Suprapubic skin (tissue), 4 donors: ENCODE measurements at regions not wholly inside any gene's neighbourhood (a gene's known extent, or its start where the extent isn't known, plus 50 kb on each side); places are given as distances from the start of the nearest gene placed in this dataset.

ENCODE experiments used
- DNase-seq, 2 donors: peaks; one replicate each; pipeline ENCODE4 v3.0.0-alpha.2; 2019; ENCODE audit warnings: low spot score in 2 of 2
- H3K27ac ChIP-seq: fragments of 200-600 bp; sonication (generic); one replicate; pipeline ENCODE4 v1.5.1; 2019
- H3K27me3 ChIP-seq: fragments of 200-600 bp; sonication (generic); one replicate; pipeline ENCODE4 v1.5.1; 2019
- H3K36me3 ChIP-seq: fragments of 200-600 bp; sonication (generic); one replicate; pipeline ENCODE4 v1.5.1; 2019
- H3K4me1 ChIP-seq: fragments of 200-600 bp; sonication (generic); one replicate; pipeline ENCODE4 v1.5.1; 2019
- H3K4me3 ChIP-seq: fragments of 200-600 bp; sonication (generic); one replicate; pipeline ENCODE4 v1.5.1; 2019; ENCODE audit warnings: mild to moderate bottlenecking
- H3K9me3 ChIP-seq: fragments of 200-600 bp; sonication (generic); one replicate; pipeline ENCODE4 v1.5.1; 2019
- EP300 ChIP-seq: sonication (generic); formaldehyde crosslinking; IDR thresholded peaks from one replicate; pipeline ENCODE4 v1.6.1; 2017; ENCODE audit warnings: antibody characterized with exemption
- POLR2A ChIP-seq, 2 donors: fragments of 450-650 bp; IDR thresholded peaks; one replicate each; pipeline ENCODE4 v1.6.1; 2017; ENCODE audit warnings: antibody characterized with exemption in 2 of 2, mild to moderate bottlenecking in 2 of 2, moderate library complexity in 2 of 2
- POLR2AphosphoS5 ChIP-seq, 3 donors: sonication (generic); formaldehyde crosslinking; IDR thresholded peaks; one replicate each; pipeline ENCODE4 v1.6.1; 2017; ENCODE audit warnings: antibody characterized with exemption in 3 of 3
- WGBS: methylation state at CpG from one replicate; pipeline ENCODE4 v1.1.5; 2018; 5-methylcytosine and 5-hydroxymethylcytosine counted together
- TF ChIP-seq, protein P1 (sequence below), 2 donors: fragments of 200-600 bp in 1 of 2; fragments of 450-650 bp in 1 of 2; sonication (generic) in 1 of 2; IDR thresholded peaks; one replicate each; pipeline ENCODE4 v1.5.1; 2016 to 2019; ENCODE audit warnings: antibody characterized with exemption in 2 of 2, mild to moderate bottlenecking in 1 of 2, moderate library complexity in 1 of 2

DNA sequence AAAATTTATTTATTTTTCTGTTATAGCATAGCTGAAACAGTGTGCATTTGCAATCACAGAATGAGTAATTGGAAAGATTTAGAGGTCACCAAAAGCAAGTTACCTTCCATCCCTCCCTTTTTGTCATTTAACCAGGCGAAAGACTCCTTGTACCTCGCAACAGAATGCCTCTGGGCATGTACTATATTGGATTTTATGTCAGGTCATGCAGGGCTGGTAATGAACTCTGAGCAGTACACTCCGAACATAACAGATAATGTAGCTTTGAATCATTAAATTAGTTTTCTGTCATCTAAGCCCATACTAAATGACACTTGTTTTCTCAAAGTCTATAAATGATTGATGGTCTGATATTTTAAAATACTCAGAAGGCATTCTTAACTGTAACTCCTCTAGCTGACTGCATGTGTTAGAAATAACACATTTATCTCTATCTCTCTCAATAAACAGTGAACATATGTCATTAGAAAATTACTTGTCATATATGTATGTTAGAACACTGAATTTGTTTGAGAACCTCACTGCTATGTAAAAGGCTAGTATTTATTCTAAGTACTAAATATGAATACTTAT is 541.2 kb downstream of the CDH10 start:
- DNase-seq = no peak
- Histone ChIP-seq H3K27me3 (no peaks in the 10 kb centered on the region), H3K36me3 (no peaks in the 10 kb centered on the region), H3K4me1 (no peaks in the 10 kb centered on the region), H3K9me3 (no peaks in the 10 kb centered on the region), H3K4me3 (no peak overlapping the region), H3K27ac (no peak overlapping the region)
- no peak for TF ChIP-seq POLR2AphosphoS5 (IDR thresholded peaks at IDR 0.05)
- TF ChIP-seq, protein P1, sequence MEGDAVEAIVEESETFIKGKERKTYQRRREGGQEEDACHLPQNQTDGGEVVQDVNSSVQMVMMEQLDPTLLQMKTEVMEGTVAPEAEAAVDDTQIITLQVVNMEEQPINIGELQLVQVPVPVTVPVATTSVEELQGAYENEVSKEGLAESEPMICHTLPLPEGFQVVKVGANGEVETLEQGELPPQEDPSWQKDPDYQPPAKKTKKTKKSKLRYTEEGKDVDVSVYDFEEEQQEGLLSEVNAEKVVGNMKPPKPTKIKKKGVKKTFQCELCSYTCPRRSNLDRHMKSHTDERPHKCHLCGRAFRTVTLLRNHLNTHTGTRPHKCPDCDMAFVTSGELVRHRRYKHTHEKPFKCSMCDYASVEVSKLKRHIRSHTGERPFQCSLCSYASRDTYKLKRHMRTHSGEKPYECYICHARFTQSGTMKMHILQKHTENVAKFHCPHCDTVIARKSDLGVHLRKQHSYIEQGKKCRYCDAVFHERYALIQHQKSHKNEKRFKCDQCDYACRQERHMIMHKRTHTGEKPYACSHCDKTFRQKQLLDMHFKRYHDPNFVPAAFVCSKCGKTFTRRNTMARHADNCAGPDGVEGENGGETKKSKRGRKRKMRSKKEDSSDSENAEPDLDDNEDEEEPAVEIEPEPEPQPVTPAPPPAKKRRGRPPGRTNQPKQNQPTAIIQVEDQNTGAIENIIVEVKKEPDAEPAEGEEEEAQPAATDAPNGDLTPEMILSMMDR (IDR thresholded peaks at IDR 0.05) = no peak
- WGBS = 44% methylated on average over 3 of the region's 3 CpGs

DNA sequence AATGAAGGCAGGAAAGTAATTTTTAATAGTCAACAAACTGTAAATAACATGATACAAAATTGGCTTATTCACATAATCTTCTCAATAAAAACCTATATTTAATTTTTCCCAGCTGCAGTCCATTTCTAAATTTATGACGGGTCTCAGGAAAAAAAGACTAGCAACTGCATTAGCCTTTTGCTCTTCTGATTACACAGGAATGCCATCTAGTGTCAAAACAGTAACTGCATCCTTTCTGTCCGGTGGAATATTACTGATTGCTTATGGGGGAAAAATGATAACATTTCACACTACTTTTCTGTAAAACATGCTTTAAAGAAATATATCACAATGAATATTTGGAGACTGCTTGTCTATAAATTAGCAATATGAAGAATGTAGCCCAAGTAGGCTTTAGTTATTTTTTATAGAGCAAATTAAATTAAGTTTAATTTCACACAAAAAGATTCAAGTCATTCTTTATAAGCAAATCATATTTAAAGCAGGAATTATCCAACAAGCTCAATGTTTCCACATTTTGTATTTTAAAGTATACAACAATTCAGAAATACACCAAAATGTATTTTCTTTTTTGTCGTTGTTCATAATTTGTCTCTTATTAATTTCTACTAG is 534.7 kb downstream of the CDH10 start:
- no peaks in the 10 kb centered on the region for H3K4me1 ChIP-seq
- no peaks in the 10 kb centered on the region for H3K9me3 ChIP-seq
- no peaks in the 10 kb centered on the region for H3K27me3 ChIP-seq
- no peak overlapping the region for H3K27ac ChIP-seq
- DNase-seq = no peak
- TF ChIP-seq, protein P1 (IDR thresholded peaks at IDR 0.05) = peak in 1 of 2 donors; percentile 13
- TF ChIP-seq POLR2A (IDR thresholded peaks at IDR 0.05) = no peak
- H3K36me3 ChIP-seq = no peaks in the 10 kb centered on the region
- no peak overlapping the region for H3K4me3 ChIP-seq
- WGBS = 32% methylated on average over 3 of the region's 3 CpGs

DNA sequence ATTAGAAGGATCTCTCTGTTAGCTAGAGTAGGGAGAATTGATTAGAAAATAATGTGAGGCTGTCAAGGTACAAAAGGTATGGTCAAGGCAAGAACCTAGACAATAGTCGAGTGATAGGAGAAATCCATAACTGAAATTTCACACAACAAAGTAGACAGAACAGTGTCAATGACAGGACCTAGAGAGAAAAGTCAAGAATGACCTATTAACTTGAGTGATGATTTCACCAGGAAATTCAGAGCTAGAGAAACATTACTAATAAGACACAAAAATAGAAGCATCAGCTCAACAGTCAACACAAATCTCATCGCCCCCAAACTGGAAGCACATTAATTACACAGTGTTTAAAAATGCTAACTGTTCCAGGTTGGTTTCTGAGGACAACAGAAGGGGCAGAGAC is 532.4 kb downstream of the CDH10 start:
- TF ChIP-seq POLR2AphosphoS5 (IDR thresholded peaks at IDR 0.05) (no peak), POLR2A (IDR thresholded peaks at IDR 0.05) (no peak), EP300 (no peak)
- TF ChIP-seq, protein P1 (IDR thresholded peaks at IDR 0.05) = no peak
- H3K36me3 ChIP-seq = no peaks in the 10 kb centered on the region
- no peaks in the 10 kb centered on the region for H3K27me3 ChIP-seq
- H3K4me1 ChIP-seq = no peaks in the 10 kb centered on the region
- H3K9me3 ChIP-seq = no peaks in the 10 kb centered on the region
- WGBS = 90% methylated on average over 2 of the region's 2 CpGs
- H3K27ac ChIP-seq = no peak overlapping the region
- no peak for DNase-seq
- no peak overlapping the region for H3K4me3 ChIP-seq

DNA sequence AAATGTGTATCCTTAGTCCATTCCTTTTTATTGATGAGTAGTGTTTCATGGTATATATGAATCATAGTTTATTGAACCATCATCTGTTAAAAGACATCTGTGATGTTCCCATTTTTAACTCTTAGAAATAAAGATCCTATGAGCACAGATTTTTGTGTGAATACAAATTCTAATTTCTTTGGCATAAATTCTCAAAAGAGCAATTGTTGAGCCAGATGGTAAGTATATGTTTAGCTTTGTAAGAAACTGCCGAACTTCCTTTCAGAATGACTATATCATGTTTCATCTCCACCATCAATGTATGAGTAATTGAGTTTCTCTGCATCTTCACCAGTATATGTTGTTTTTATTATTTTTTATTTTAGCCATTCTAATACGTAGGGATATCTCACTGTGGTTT is 526.4 kb downstream of the CDH10 start:
- Histone ChIP-seq H3K27ac (no peak overlapping the region), H3K9me3 (no peaks in the 10 kb centered on the region), H3K4me3 (no peak overlapping the region), H3K36me3 (no peaks in the 10 kb centered on the region), H3K27me3 (no peaks in the 10 kb centered on the region), H3K4me1 (no peaks in the 10 kb centered on the region)
- DNase-seq = no peak
- WGBS = 77% methylated on average over 2 of the region's 2 CpGs
- TF ChIP-seq POLR2A (IDR thresholded peaks at IDR 0.05) (no peak), EP300 (no peak), POLR2AphosphoS5 (IDR thresholded peaks at IDR 0.05) (no peak)
- TF ChIP-seq, protein P1 (IDR thresholded peaks at IDR 0.05) = no peak

DNA sequence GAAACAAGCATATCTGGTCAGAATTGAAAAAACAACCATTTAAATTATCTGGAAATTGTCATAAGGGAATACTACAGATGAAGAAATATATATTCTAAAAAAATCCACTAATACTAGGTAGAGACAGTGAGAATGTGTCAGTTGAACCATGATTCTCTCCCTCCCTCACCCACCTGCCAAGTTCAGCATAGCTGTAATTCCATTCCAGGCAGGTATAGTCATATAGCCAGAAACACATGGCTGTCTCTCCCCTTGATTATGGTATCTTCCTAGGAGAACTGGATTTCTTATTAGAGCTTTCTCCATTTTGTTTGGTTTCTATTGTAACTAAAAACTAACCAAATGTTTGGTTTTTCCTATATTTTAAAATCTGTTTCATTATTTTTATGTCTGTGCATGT is 509.2 kb downstream of the CDH10 start:
- Histone ChIP-seq H3K27ac (no peak overlapping the region), H3K9me3 (no peaks in the 10 kb centered on the region), H3K4me1 (no peaks in the 10 kb centered on the region), H3K27me3 (no peaks in the 10 kb centered on the region), H3K36me3 (no peaks in the 10 kb centered on the region), H3K4me3 (no peak overlapping the region)
- TF ChIP-seq POLR2AphosphoS5 (IDR thresholded peaks at IDR 0.05) = no peak
- no peak for TF ChIP-seq EP300
- TF ChIP-seq, protein P1 (IDR thresholded peaks at IDR 0.05) = no peak
- TF ChIP-seq POLR2A (IDR thresholded peaks at IDR 0.05) = no peak
- no peak for DNase-seq
